ENCODE measurements at regions not wholly inside any gene's neighbourhood (a gene's known extent, or its start where the extent isn't known, plus 50 kb on each side); places are given as distances from the start of the nearest gene placed in this dataset.

DNA sequence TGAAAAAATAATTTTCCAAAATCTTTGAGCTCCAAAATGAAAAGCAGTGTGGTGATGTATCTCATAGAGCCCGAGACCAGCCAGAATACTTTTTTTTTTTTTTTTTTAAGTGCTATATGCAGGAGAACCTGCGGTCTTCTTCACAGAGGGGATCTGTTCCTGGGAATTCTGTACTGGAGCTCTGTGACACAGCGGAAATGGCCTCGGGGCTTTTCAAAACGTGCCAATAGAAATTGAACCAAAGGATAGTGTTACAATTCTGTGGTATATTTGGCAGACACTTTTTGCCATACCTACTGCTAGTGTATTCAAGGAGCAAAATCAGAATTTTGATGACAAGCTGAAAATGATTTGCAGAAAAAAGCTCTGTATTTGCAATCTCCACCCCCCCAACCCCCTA lies 1429.3 kb upstream of the LRRTM3 start:
- H3K9me3 Mint-ChIP-seq: peaks cover 4 to 5% of the 10 kb centered on the region in 2 donors
- ATAC-seq (no peak), DNase-seq (ENCODE audit: low spot score in 2 of 2) (no peak)
- no peak overlapping the region for H3K27ac Mint-ChIP-seq
- H3K36me3 Mint-ChIP-seq: no peaks in the 10 kb centered on the region

DNA sequence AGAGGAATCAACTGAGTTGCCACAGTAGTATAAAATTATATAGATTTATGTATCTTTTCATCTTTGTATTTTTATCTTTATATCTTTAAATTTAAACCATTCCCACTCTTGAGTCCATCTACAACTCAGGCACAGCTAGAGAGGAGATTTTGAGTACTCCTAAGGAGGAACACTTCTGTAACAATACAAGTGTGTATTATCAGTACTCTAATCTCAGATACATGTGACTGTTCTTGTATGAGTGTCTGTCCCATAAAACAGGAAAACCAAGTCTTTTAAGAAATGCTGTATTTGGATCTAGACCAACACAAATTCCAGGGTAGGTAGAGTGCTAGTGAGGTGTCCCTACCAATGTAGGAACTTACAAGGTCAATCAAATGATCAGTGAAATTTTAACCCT lies 1428.0 kb upstream of the LRRTM3 start:
- DNase-seq (ENCODE audit: low spot score in 2 of 2): no peak
- ATAC-seq: no peak
- Mint-ChIP-seq H3K9me3 (peaks cover 4 to 5% of the 10 kb centered on the region in 2 donors), H3K36me3 (no peaks in the 10 kb centered on the region), H3K27ac (no peak overlapping the region)

DNA sequence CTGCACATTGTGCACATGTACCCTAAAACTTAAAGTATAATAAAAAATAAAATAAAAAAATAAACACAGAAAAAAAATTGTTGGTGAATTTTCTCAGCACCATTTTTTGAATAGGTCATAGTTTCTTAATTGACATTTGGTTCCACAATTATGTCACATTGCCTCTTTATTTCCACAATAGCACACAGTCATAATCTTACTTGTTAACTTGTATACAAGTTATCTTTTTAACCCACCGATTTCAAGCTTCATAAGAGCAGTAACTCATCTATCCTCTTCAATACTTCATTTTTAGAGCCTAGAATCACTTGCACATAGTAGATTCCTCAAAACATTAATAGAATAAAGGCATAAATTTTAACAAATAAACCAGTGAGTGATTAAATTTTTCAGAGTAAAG lies 1425.1 kb upstream of the LRRTM3 start:
- ATAC-seq: no peak
- DNase-seq (ENCODE audit: low spot score in 2 of 2): no peak
- Mint-ChIP-seq H3K27ac (no peak overlapping the region), H3K9me3 (peaks cover 2 to 9% of the 10 kb centered on the region in 2 donors), H3K36me3 (no peaks in the 10 kb centered on the region)

DNA sequence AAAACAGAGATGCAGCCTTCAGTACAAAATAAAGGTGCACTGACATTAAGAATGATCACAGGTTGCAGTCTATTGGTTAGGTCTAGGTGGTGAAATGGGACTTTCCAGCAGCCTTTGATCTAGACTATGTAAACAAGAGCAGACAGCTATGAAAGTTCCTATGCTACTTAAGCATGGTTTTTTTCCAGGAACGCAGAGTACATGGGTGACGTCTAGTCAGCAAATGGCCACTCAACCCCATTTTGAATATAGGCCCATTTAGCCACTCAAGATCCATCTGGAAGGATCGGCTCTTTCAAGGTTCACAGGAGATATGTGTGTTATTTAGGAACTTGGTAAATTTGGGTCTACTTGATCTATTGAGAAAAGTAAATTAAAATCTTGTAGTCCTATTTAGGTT lies 1424.6 kb upstream of the LRRTM3 start:
- H3K9me3 Mint-ChIP-seq: peaks cover 3 to 13% of the 10 kb centered on the region in 2 donors
- H3K27ac Mint-ChIP-seq: no peak overlapping the region
- H3K36me3 Mint-ChIP-seq: no peaks in the 10 kb centered on the region
- DNase-seq (ENCODE audit: low spot score in 2 of 2) (no peak), ATAC-seq (peak in 1 of 2 donors; percentile 48)

DNA sequence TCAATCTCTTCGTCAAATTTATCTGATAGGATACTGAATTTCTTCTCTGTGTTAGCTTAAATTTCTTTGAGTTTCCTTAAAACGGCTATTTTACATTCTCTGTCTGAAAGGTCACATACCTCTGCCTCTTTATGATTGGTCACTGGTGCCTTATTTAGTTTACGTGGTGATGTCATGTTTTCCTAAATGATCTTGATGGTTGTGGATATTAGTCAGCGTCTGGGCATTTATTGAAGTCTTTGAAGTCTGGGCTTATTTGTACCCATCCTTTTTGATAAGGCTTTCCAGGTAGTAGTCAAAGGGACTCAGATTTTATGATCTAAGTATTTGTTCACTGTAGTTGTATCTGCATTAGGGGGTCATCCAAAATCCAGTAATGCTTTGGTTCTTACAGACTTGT lies 1407.5 kb upstream of the LRRTM3 start:
- ATAC-seq (no peak), DNase-seq (ENCODE audit: low spot score in 2 of 2) (no peak)
- Mint-ChIP-seq H3K27ac (no peak overlapping the region), H3K9me3 (peaks cover 14 to 28% of the 10 kb centered on the region in 2 donors), H3K36me3 (peaks cover 0 to 15% of the 10 kb centered on the region in 2 donors)

DNA sequence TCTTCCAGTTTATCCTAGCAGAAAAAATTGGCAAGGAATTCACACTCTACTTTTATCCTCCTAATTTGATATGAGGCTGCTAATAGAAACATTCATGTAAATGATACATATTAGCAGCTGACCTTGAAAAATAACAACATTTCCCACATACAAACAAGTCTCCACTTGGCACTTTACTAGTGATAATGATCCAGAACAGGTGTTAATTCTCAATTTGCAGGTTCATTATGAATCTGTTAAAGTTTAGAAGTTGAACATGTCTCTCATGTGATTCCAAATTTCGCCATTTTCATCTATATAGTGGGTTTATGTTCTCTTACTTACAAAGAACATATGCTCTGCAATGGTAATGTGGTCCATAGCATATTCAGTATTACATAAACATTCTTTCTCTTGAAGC lies 1396.8 kb upstream of the LRRTM3 start:
- peaks cover 13 to 14% of the 10 kb centered on the region in 2 donors for H3K9me3 Mint-ChIP-seq
- H3K36me3 Mint-ChIP-seq: peaks cover 0 to 5% of the 10 kb centered on the region in 2 donors
- DNase-seq (ENCODE audit: low spot score in 2 of 2) (no peak), ATAC-seq (no peak)
- H3K27ac Mint-ChIP-seq: no peak overlapping the region

DNA sequence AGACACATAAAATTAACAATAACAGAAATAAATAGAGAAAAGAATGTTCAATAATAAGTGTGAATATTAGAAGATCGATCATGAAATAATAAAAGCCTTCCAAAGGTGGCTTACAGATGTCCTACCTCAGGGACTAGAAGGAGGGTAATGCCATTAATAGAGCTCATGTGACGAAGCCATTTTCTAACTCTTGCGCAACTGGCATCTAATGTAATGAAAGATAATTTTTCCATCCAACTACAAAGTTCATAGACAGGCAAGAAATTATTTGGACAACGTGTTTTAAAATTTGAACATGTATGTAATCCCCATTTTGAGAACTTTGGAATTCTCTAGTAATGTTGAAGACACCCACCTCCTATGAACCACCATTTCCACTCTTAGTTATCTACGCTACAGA lies 1394.3 kb upstream of the LRRTM3 start:
- no peak for DNase-seq (ENCODE audit: low spot score in 2 of 2)

DNA sequence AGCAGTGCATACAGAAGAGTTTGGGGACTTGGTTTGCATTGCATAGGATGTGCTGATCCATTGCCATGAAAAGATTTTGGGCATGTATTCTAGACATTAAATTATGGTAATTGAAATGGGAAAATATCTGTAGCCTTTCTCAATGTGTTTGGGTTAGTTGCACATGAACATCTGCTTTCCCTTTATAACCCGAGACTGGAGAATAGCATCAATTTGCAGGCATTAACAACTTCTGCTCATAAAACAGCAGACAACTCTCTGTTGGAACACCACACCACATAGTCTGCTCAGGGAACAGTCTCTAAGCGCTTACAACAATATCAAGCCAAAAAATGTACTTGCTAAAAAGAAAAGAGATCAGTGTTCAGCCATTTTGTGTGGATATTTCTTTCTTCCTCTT lies 1391.1 kb upstream of the LRRTM3 start:
- ATAC-seq (no peak), DNase-seq (ENCODE audit: low spot score in 2 of 2) (no peak)
- Mint-ChIP-seq H3K27ac (no peak overlapping the region), H3K9me3 (peaks cover 0 to 7% of the 10 kb centered on the region in 2 donors), H3K36me3 (no peaks in the 10 kb centered on the region)

More for the DNA sequence above, 1394.3 kb upstream of the LRRTM3 start:
- no peak overlapping the region for H3K27ac Mint-ChIP-seq
- no peaks in the 10 kb centered on the region for H3K36me3 Mint-ChIP-seq
- no peak for ATAC-seq
- peaks cover 5 to 8% of the 10 kb centered on the region in 2 donors for H3K9me3 Mint-ChIP-seq

DNA sequence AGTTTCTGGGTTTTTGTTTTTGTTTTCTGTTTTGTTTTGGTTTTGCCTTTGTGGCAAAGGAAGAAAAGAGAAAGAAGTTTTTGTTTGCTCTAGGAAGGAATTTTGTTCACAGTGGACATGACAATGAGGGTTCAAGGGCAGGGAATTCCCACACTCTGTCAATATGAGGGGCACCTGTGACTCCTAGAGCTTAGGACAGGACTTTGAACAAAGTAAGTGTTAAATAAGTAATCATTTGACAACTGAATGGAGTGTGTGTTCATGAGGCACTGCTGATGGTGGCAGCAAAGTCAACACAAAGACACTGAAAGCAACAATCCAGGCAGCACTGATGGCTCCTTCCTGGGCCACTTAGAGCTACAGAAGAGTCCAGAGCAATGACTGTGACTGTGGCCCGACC lies 1381.1 kb upstream of the LRRTM3 start:
- Mint-ChIP-seq H3K9me3 (peaks cover 6 to 12% of the 10 kb centered on the region in 2 donors), H3K36me3 (no peaks in the 10 kb centered on the region), H3K27ac (no peak overlapping the region)
- ATAC-seq (no peak), DNase-seq (ENCODE audit: low spot score in 2 of 2) (no peak)

DNA sequence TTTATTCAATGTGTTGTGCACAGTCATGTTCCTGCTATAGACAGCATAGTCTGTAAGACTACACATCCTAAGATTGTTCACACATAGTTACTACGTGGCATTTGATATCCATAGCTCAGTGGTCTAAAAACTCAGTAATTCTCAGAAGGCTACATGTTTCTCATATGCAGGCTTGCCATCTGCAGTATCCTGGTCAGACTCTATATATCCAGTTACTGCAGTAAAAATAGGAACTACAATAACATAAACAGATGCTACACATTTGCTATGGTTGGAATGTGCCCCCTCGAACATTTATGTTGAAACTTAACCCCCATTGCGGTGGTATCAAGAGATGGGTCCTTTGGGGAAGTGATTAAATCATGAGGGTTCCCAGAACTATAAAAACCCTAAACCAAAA lies 1377.8 kb upstream of the LRRTM3 start:
- Mint-ChIP-seq H3K27ac (no peak overlapping the region), H3K9me3 (peaks cover 0 to 8% of the 10 kb centered on the region in 2 donors), H3K36me3 (no peaks in the 10 kb centered on the region)
- DNase-seq (ENCODE audit: low spot score in 2 of 2): no peak
- ATAC-seq: no peak

DNA sequence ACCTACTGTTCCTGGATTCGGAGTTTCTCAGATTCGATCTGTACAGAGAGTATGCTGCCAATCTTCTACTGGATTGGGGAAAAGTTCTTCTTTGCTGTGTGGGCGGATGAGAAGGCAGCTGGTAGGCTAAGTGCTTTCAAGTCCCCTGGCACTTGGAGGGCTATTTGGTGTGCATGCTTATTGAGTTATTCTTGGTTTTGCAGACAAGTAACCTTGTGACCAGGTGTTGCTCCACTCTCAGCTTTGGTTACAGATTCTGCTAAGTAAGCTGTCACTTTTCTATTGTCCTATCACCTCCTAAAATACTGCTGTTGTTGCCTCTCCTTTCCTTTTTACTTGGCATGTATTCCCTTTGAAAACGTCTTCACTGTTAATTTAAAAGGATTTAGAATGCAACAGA lies 1375.1 kb upstream of the LRRTM3 start:
- ATAC-seq (no peak), DNase-seq (ENCODE audit: low spot score in 2 of 2) (no peak)
- Mint-ChIP-seq H3K27ac (no peak overlapping the region), H3K36me3 (no peaks in the 10 kb centered on the region), H3K9me3 (peaks cover 0 to 5% of the 10 kb centered on the region in 2 donors)

DNA sequence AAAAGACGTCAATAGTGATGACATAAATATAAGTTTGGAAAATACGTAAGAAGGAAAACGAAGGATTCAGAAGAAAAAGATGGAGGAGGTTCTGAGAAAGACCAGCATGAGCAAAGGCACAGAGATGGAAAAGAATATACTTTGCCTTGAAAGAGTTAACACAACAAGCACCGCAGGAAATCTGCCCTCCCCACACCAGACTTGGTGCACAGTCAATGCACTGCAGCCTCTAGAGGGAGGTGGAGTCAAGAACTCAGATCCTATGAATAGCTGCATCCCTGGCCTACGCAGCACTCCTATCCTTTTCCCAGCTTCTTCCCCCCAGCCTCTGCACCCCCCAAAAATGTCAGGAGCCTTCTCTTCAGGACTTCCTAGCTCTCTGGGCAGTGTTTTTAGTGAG lies 1370.6 kb upstream of the LRRTM3 start:
- H3K27ac Mint-ChIP-seq: no peak overlapping the region
- no peak for DNase-seq (ENCODE audit: low spot score in 2 of 2)
- H3K9me3 Mint-ChIP-seq: peaks cover 0 to 5% of the 10 kb centered on the region in 2 donors
- ATAC-seq: no peak
- H3K36me3 Mint-ChIP-seq: no peaks in the 10 kb centered on the region

DNA sequence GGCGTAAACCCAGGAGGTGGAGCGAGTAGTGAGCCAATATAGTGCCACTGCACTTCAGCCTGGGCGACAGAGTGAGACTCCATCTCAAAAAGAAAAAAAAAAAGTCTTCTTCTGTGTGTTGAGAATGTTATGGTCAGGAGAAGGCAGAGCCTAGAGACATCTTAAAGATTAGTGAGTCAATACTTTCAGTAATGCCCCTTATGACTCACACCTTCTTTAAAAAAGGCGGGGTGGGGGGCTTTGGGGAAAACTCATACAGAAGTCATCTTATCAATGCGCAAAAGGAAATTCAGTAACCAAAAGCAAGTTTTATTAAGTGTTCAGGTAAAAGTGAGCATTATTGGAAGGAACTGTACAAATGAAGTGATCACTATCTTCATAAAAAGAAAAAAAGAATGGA lies 1369.8 kb upstream of the LRRTM3 start:
- Mint-ChIP-seq H3K9me3 (peaks cover 0 to 5% of the 10 kb centered on the region in 2 donors), H3K27ac (no peak overlapping the region), H3K36me3 (no peaks in the 10 kb centered on the region)
- DNase-seq (ENCODE audit: low spot score in 2 of 2): no peak
- ATAC-seq: no peak

DNA sequence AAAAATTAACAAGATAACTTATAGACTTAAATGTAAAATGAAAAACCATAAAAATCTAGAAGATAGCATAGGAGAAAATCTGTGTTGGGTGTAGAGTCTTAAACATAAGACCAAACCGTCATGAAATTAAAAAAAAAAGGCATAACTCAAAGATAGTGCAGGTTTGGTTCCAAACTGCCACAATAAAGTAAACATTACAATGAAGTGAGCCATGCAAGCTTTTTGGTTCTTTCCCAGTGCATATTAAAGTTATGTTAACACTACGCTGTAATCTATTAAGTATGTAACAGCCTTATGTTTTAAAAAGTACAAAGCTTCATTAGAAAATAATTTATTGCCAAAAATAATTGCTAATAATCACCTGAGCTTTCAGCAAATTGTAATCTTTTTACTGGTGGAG lies 1366.5 kb upstream of the LRRTM3 start:
- H3K9me3 Mint-ChIP-seq: peaks cover 3 to 14% of the 10 kb centered on the region in 2 donors
- H3K36me3 Mint-ChIP-seq: no peaks in the 10 kb centered on the region
- DNase-seq (ENCODE audit: low spot score in 2 of 2): no peak
- ATAC-seq: no peak
- no peak overlapping the region for H3K27ac Mint-ChIP-seq

DNA sequence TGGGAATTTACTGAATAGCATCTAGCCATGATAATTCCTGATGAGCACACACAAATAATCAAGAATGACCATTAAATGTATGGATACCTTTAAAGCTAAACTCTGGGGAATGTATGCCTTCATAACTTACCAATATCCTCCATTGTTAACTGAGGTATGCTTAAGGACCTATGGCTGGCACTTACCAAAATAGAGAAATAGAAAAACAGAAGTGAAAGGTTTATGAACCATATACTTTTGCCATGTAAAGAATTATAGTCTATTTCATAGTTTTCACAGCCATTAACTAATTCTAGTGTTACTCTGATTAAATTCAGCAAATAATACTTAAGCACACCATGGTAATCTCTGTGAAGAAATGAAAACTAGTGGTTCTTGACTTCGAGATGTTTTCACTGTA lies 1360.6 kb upstream of the LRRTM3 start:
- Mint-ChIP-seq H3K27ac (no peak overlapping the region), H3K36me3 (no peaks in the 10 kb centered on the region), H3K9me3 (peaks cover 3 to 8% of the 10 kb centered on the region in 2 donors)
- ATAC-seq (no peak), DNase-seq (ENCODE audit: low spot score in 2 of 2) (no peak)

DNA sequence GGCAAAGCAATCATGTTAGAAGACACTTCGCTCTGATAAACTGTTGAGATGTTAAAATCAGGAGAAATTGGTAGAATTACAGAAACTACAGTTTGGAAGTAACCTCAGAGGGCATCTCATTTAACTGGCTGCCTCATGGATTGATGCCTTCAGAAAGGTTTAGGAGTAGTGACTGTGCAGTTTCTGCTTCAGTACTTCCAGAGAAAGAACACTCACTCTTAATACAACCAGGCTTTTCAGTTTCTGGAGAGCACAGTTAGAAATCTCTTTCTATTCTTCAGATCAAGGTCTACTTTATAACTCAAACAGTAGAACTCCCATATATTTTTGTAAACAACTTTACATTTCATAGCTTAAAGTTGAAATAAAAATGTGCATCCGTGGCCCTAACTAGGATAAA lies 1358.9 kb upstream of the LRRTM3 start:
- ATAC-seq (no peak), DNase-seq (ENCODE audit: low spot score in 2 of 2) (no peak)
- Mint-ChIP-seq H3K27ac (no peak overlapping the region), H3K9me3 (peaks cover 0 to 8% of the 10 kb centered on the region in 2 donors), H3K36me3 (no peaks in the 10 kb centered on the region)

DNA sequence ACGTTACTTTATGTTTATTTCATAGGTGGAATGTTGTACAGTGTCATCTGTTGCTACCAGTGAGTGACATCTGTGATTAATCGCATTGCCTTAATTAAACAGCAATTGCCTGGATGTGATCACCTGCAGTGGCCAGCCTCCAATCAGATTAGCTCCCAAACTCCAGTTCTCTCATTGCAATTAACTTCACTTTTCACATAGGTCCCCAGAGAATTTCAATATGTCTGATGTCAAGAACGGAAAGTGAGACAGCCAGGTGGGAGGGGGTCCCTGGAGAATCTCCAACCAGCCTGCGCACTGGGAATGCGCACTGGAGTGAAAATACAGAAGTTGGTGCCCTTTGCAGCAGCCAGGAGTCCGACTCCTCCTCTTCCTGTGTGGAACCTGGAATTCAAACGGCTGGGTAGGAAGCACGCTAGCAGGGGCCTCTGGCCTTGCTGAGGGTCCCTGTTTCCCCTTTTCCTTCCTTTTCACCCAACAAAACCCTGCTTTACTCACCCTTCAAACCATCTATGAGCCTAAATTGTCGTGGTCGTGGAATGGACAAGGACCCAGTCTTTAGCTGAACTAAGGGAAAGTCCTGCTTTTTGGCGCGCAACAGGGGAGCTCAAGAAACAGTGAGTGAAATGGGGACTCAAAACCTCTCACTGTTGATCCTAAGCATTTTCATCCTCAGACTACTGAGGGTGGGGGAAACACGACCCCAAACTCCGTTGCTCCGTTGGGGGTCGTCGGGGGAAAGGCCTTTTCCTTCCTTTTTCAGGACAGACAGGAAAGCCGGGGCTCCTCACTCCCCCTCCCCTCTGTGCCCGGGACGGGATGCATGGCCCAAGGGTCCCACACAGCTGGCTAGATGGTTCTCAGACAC lies 1355.5 kb upstream of the LRRTM3 start:
- DNase-seq (ENCODE audit: low spot score in 2 of 2): no peak
- H3K36me3 Mint-ChIP-seq: peaks cover 0 to 4% of the 10 kb centered on the region in 2 donors
- no peak for ATAC-seq
- peaks cover 0 to 4% of the 10 kb centered on the region in 2 donors for H3K9me3 Mint-ChIP-seq
- H3K27ac Mint-ChIP-seq: no peak overlapping the region

DNA sequence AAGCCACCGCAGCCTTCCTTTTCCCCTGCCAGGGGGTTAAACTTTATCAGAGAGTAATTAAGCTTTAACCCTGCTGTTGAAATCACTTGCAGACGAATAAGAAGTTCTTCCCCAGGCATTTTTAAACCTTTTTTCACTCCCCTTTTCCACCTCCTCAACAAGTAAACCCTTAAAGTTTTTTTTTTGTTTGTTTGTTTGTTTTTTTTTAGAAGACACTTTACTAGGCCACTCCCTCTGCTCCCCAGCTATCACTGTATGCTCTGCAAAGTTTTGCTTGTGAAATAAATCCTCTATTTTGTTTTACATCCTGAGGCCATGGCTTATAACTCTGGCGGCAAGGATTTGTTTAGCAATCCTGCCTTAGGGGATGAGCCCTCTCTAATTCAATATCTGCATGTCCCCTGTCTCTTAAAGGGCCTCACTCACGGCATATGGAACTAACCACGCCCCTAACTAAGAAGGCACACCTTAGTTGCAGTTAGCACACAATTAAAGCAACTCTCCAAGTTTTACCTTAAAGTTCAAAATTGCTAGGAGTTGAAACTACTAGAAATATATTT lies 1354.7 kb upstream of the LRRTM3 start:
- Mint-ChIP-seq H3K36me3 (peaks cover 0 to 4% of the 10 kb centered on the region in 2 donors), H3K9me3 (peaks cover 2 to 4% of the 10 kb centered on the region in 2 donors)

More for the DNA sequence above, 1354.7 kb upstream of the LRRTM3 start:
- no peak for DNase-seq (ENCODE audit: low spot score in 2 of 2)
- H3K27ac Mint-ChIP-seq: no peak overlapping the region
- ATAC-seq: no peak
